Aorta (tissue), 5 donors: ENCODE measurements at regions not wholly inside any gene's neighbourhood (a gene's known extent, or its start where the extent isn't known, plus 50 kb on each side); places are given as distances from the start of the nearest gene placed in this dataset.
"Not testable (repeated sequence)": the region's sequence is repeated elsewhere in the genome, so short reads cannot be mapped to it uniquely, and the experiment has no call there.

Source experiments
- ATAC-seq: fragments of 200-7000 bp; cut with Tn5 transposase; one replicate; pipeline ENCODE4 v1.9.1; 2022; ENCODE audit warnings: moderate library complexity; ENCODE audit not compliant: low FRiP score
- DNase-seq, 2 donors: peaks; one replicate each; pipeline ENCODE4 v3.0.0-alpha.2; 2020
- H3K27ac ChIP-seq, 2 donors: one replicate each; pipeline ENCODE4 v1.5.1; 2013; ENCODE audit warnings: low read length in 2 of 2, mild to moderate bottlenecking in 2 of 2, moderate library complexity in 2 of 2, control low read depth in 1 of 2, inconsistent platforms in 1 of 2, low read depth in 1 of 2
- H3K27me3 ChIP-seq, 2 donors: one replicate each; pipeline ENCODE4 v1.6.1; 2013; ENCODE audit warnings: control low read depth in 1 of 2, low read length in 1 of 2, mild to moderate bottlenecking in 1 of 2, moderate library complexity in 1 of 2; ENCODE audit not compliant: insufficient read depth in 2 of 2, control insufficient read depth in 1 of 2
- H3K36me3 ChIP-seq, 2 donors: one replicate each; pipeline ENCODE4 v1.6.1; 2013; ENCODE audit warnings: control low read depth in 1 of 2, low read length in 1 of 2, mild to moderate bottlenecking in 1 of 2; ENCODE audit not compliant: insufficient read depth in 2 of 2, control insufficient read depth in 1 of 2
- H3K4me1 ChIP-seq, 2 donors: one replicate each; pipeline ENCODE4 v1.6.1; 2013; ENCODE audit warnings: low read length in 2 of 2, control low read depth in 1 of 2, mild to moderate bottlenecking in 1 of 2, moderate library complexity in 1 of 2; ENCODE audit not compliant: insufficient read depth in 2 of 2, control insufficient read depth in 1 of 2
- H3K4me3 ChIP-seq, 2 donors: one replicate each; pipeline ENCODE4 v1.5.1; 2013; ENCODE audit warnings: low read length in 2 of 2, control low read depth in 1 of 2, mild to moderate bottlenecking in 1 of 2
- H3K9me3 ChIP-seq: one replicate; pipeline ENCODE4 v1.6.1; 2013; ENCODE audit warnings: mild to moderate bottlenecking, low read length; ENCODE audit not compliant: control insufficient read depth
- WGBS, 2 donors: extraction: QIAGEN DNeasy Blood & Tissue Kit; methylation state at CpG; one replicate each; pipeline ENCODE4 v1.1.7; 2013; 5-methylcytosine and 5-hydroxymethylcytosine counted together
- intact Hi-C, 2 donors: fragments of 100-400 bp; cut with DNase I; formaldehyde crosslinking; loops; one replicate each; pipeline versions ENCODE4 v1.14.2 to v1.15.0; 2022
- donor health status: healthy with polysubstance abuse.
- donor health status: Bipolar disorder and iron deficiency.
- donor health status: DM: no; HTN: no; CAD: no.
- donor health status: DM: no; HTN: no; CAD: no.
- donor health status: DM: yes; HTN: yes; CAD: no.

GRCh38 chr2:160753331-160753654 lies 259.7 kb upstream of the RBMS1 start:
- Histone ChIP-seq H3K27ac (no peak overlapping the region), H3K4me1 (peaks cover 0 to 2% of the 10 kb centered on the region in 2 donors), H3K27me3 (no peaks in the 10 kb centered on the region), H3K9me3 (peaks cover 1% of the 10 kb centered on the region), H3K36me3 (no peaks in the 10 kb centered on the region), H3K4me3 (no peak overlapping the region)
- no peak for ATAC-seq
- DNase-seq, result no peak
- intact Hi-C loops, result no loop called here

DNA sequence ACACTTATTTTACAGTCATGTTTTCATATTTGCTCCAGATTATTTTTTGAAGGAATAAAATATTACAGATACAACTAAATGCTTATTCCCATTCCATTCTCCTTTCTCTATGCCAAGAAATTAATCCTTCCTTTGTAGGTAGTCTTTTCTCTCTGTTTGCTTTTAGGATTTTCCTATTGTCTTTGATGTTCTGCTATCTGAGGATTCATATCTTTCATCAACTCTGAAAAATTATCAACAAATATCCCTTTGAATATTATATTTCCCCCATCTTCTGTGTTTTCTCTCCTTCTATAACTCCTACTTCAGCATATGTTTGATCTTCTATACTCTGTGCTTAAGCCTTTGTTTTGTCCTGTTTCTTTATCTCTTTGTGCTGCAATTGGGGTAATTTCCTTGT lies 260.4 kb upstream of the RBMS1 start:
- Histone ChIP-seq H3K27ac (no peak overlapping the region), H3K9me3 (peaks cover 1% of the 10 kb centered on the region), H3K4me1 (no peaks in the 10 kb centered on the region), H3K4me3 (no peak overlapping the region), H3K36me3 (no peaks in the 10 kb centered on the region), H3K27me3 (no peaks in the 10 kb centered on the region)
- ATAC-seq, result no peak
- intact Hi-C loops, result no loop called here
- no peak for DNase-seq

DNA sequence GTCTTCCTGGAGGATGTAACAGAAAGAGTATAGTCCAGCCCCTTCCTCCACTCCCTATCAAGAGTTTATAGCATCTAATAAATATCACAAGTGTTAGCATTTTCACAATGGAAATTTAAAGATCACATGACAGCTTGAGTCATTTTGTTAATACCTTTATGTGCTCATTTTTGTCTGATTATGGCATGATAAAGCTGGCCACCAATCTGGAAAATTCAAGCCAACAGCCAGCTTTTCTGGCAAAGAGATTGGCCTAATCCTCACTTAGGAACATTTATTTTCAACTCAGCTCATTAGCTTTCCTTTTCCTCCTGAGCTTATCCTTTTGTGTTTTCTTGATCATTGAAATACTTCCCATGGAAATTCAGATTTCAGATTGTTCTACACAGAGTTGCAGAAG lies 262.9 kb upstream of the RBMS1 start:
- no peak overlapping the region for H3K27ac ChIP-seq
- H3K4me3 ChIP-seq, result no peak overlapping the region
- H3K36me3 ChIP-seq, result no peaks in the 10 kb centered on the region
- H3K9me3 ChIP-seq, result peaks cover 1% of the 10 kb centered on the region
- no peaks in the 10 kb centered on the region for H3K27me3 ChIP-seq
- DNase-seq (no peak), ATAC-seq (no peak)
- intact Hi-C loops, result no loop called here
- H3K4me1 ChIP-seq, result no peaks in the 10 kb centered on the region

DNA sequence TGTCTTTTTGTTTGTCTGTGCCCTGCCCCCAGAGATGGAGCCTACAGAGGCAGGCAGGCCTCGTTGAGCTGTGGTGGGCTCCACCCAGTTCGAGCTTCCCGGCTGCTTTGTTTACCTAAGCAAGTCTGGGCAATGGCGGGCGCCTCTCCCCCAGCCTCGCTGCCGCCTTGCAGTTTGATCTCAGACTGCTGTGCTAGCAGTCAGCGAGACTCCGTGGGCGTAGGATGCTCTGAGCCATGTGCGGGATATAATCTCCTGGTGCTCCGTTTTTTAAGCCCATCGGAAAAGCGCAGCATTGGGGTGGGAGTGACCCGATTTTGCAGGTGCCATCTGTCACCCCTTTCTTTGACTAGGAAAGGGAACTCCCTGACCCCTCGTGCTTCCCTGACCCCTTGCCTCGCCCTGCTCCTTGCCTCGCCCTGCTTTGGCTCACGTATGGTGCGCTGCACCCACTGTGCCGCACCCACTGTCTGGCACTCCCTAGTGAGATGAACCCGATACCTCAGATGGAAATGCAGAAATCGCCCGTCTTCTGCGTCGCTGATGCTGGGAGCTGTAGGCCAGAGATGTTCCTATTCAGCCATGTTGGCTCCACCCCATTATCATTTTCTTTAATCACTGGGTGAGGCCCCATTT lies 269.0 kb upstream of the RBMS1 start:
- H3K9me3 ChIP-seq, intact Hi-C loops, H3K4me1 ChIP-seq, H3K27me3 ChIP-seq, H3K27ac ChIP-seq, H3K36me3 ChIP-seq, ATAC-seq, H3K4me3 ChIP-seq, DNase-seq: not testable (repeated sequence)
- WGBS, 2 donors, result 95 to 96% methylated on average over 26 of the region's 26 CpGs

DNA sequence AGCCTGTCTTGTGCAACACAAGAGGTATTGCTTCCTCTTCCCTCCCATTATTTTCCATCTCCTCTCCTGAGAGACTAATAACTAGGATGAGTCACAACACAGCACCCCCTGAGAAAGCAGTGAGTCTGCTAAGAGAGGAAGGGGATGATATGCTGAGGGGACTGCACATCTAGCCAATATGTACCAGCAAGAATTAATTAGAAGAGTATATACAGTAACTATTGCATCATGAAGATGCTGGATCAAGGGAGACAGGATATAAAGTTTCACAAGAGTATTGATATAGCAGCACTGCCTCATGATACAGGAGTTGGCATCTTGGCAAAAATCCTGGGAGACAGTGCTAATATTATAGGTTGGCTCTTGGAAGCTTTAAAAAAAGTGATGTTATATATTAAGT lies 289.9 kb upstream of the RBMS1 start:
- intact Hi-C loops, result no loop called here
- Histone ChIP-seq H3K4me1 (no peaks in the 10 kb centered on the region), H3K4me3 (no peak overlapping the region), H3K27ac (no peak overlapping the region), H3K9me3 (no peaks in the 10 kb centered on the region), H3K27me3 (no peaks in the 10 kb centered on the region), H3K36me3 (no peaks in the 10 kb centered on the region)
- ATAC-seq (no peak), DNase-seq (no peak)

DNA sequence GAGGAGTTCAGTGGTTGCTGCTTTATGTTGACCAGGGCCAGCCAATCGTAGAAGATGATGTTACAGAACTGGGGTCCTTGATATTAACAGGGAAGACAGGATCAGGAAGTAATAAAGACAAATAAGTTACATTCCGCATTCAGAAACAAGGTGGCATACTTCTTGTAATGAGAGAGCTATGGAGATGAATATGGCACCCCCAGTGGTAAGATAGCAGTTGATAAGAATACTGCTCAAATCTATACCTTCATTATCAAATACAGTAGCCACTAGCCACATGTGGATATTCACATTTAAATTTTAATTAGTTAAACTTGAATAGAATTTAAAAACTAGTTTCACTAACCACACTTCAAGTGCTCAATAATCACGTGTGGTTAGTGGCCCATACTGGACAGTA lies 290.4 kb upstream of the RBMS1 start:
- DNase-seq, result no peak
- no peak for ATAC-seq
- H3K9me3 ChIP-seq, result no peaks in the 10 kb centered on the region
- no peak overlapping the region for H3K27ac ChIP-seq
- H3K4me3 ChIP-seq, result no peak overlapping the region
- H3K4me1 ChIP-seq, result no peaks in the 10 kb centered on the region
- H3K36me3 ChIP-seq, result no peaks in the 10 kb centered on the region
- no peaks in the 10 kb centered on the region for H3K27me3 ChIP-seq
- 96% methylated on average over 3 of the region's 3 CpGs for WGBS, 2 donors
- intact Hi-C loops, result no loop called here

DNA sequence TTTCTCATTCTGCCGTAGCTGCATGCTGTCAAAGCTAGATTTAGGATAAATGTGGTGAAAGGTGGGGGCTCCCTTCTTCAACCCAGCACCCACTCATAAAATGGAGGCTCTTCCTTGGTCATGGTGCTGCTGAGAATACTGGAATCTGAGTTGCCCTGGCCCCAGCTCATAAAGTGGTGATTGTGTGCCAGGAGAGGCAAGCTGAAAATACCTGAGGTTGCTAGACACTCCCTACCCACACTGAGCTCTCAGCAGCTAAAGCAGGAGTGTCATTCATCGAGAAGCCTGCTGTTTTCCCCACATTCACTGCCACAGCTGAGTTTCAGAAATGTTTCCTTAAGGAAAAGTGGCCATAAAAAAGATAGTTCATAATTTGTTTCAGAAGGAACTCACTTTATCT lies 297.1 kb upstream of the RBMS1 start:
- 77 to 90% methylated on average over 2 of the region's 2 CpGs for WGBS, 2 donors
- Histone ChIP-seq H3K4me3 (no peak overlapping the region), H3K4me1 (no peaks in the 10 kb centered on the region), H3K27me3 (no peaks in the 10 kb centered on the region), H3K36me3 (no peaks in the 10 kb centered on the region), H3K9me3 (no peaks in the 10 kb centered on the region), H3K27ac (no peak overlapping the region)
- intact Hi-C loops, result no loop called here
- no peak for DNase-seq
- no peak for ATAC-seq

GRCh38 chr2:160791884-160792283 lies 298.3 kb upstream of the RBMS1 start:
- no peak overlapping the region for H3K4me3 ChIP-seq
- no peaks in the 10 kb centered on the region for H3K27me3 ChIP-seq
- no peak for ATAC-seq
- no peak for DNase-seq
- no peaks in the 10 kb centered on the region for H3K36me3 ChIP-seq
- H3K9me3 ChIP-seq, result no peaks in the 10 kb centered on the region
- no peak overlapping the region for H3K27ac ChIP-seq
- no peaks in the 10 kb centered on the region for H3K4me1 ChIP-seq
- WGBS, 2 donors, result 71 to 73% methylated on average over 3 of the region's 3 CpGs
- intact Hi-C loops, result no loop called here

- Histone ChIP-seq H3K27me3 (no peaks in the 10 kb centered on the region), H3K36me3 (no peaks in the 10 kb centered on the region), H3K4me3 (no peak overlapping the region), H3K4me1 (no peaks in the 10 kb centered on the region), H3K9me3 (no peaks in the 10 kb centered on the region), H3K27ac (no peak overlapping the region)
- ATAC-seq, result no peak
- 76 to 84% methylated on average over 4 of the region's 4 CpGs for WGBS, 2 donors
- intact Hi-C loops, result no loop called here
- no peak for DNase-seq
Observed at GRCh38 chr2:160792837-160793236, 299.2 kb upstream of the RBMS1 start.
